Gastroesophageal sphincter (tissue), 4 donors: ENCODE measurements at regions not wholly inside any gene's neighbourhood (a gene's known extent, or its start where the extent isn't known, plus 50 kb on each side); places are given as distances from the start of the nearest gene placed in this dataset.

ENCODE experiments used
- ATAC-seq: fragments of 150-250 bp; one replicate; pipeline ENCODE4 v1.9.1; 2016; ENCODE audit warnings: mild to moderate bottlenecking, moderate library complexity
- H3K27ac ChIP-seq, 4 donors: fragments of 200-600 bp; sonication (generic) in 3 of 4; 1 replicate in 3 of 4; 2 replicates in 1 of 4; pipeline ENCODE4 v1.5.1; 2016 to 2019
- H3K27me3 ChIP-seq: fragments of 200-600 bp; sonication (generic); one replicate; pipeline ENCODE4 v1.5.1; 2019
- H3K36me3 ChIP-seq, 2 donors: fragments of 200-600 bp; sonication (generic); one replicate each; pipeline ENCODE4 v1.5.1; 2019; ENCODE audit warnings: control low read depth in 1 of 2
- H3K4me1 ChIP-seq, 3 donors: fragments of 200-600 bp; sonication (generic); 1 replicate in 2 of 3; 2 replicates in 1 of 3; pipeline ENCODE4 v1.5.1; 2016 to 2019; ENCODE audit warnings: control low read depth in 2 of 3
- H3K4me3 ChIP-seq, 2 donors: fragments of 200-600 bp; sonication (generic); one replicate each; pipeline ENCODE4 v1.5.1; 2019; ENCODE audit warnings: mild to moderate bottlenecking in 1 of 2, moderate library complexity in 1 of 2
- H3K9me3 ChIP-seq, 3 donors: fragments of 200-600 bp; sonication (generic); one replicate each; pipeline ENCODE4 v1.5.1; 2017 to 2019; ENCODE audit warnings: control low read depth in 2 of 3
- CTCF ChIP-seq, 4 experiments: fragments of 200-600 bp in 2 of 4; fragments of 450-650 bp in 2 of 4; sonication (generic) in 1 of 4; IDR thresholded peaks; one replicate each; pipeline ENCODE4 v1.5.1; 2017 to 2019; ENCODE audit warnings: antibody characterized with exemption in 4 of 4, mild to moderate bottlenecking in 2 of 4, moderate library complexity in 2 of 4
- EP300 ChIP-seq: sonication (generic); formaldehyde crosslinking; IDR thresholded peaks from one replicate; pipeline ENCODE4 v1.6.1; 2017; ENCODE audit warnings: antibody characterized with exemption, mild to moderate bottlenecking
- POLR2A ChIP-seq, 2 donors: fragments of 450-650 bp; IDR thresholded peaks; one replicate each; pipeline ENCODE4 v1.6.1; 2017; ENCODE audit warnings: antibody characterized with exemption in 2 of 2, mild to moderate bottlenecking in 2 of 2, moderate library complexity in 1 of 2
- POLR2AphosphoS5 ChIP-seq: sonication (generic); formaldehyde crosslinking; IDR thresholded peaks from one replicate; pipeline ENCODE4 v1.6.1; 2017; ENCODE audit warnings: antibody characterized with exemption
- WGBS, 2 donors: methylation state at CpG; one replicate each; pipeline ENCODE4 v1.1.5; 2018; ENCODE audit warnings: low coverage in 1 of 2; 5-methylcytosine and 5-hydroxymethylcytosine counted together

- no peak overlapping the region for H3K27ac ChIP-seq
- H3K9me3 ChIP-seq, result no peaks in the 10 kb centered on the region
- H3K36me3 ChIP-seq, result no peaks in the 10 kb centered on the region
- ATAC-seq, result no peak
- TF ChIP-seq POLR2AphosphoS5 (no peak), CTCF (IDR thresholded peaks at IDR 0.05) (no peak), EP300 (no peak), POLR2A (IDR thresholded peaks at IDR 0.05) (no peak)
- H3K4me3 ChIP-seq, result no peak overlapping the region
- no peaks in the 10 kb centered on the region for H3K27me3 ChIP-seq
- H3K4me1 ChIP-seq, result no peaks in the 10 kb centered on the region
- WGBS, 2 donors, result 34 to 39% methylated on average over 3 of the region's 3 CpGs
Observed at GRCh38 chr16:76748461-76749348, 442.3 kb upstream of the MON1B start.

GRCh38 chr16:76749780-76750375 is 441.1 kb upstream of the MON1B start:
- Histone ChIP-seq H3K36me3 (no peaks in the 10 kb centered on the region), H3K4me3 (no peak overlapping the region), H3K9me3 (no peaks in the 10 kb centered on the region), H3K27me3 (no peaks in the 10 kb centered on the region), H3K27ac (no peak overlapping the region), H3K4me1 (no peaks in the 10 kb centered on the region)
- 80 to 89% methylated on average over 1 to 3 of the region's 3 CpGs for WGBS, 2 donors
- ATAC-seq, result no peak
- TF ChIP-seq CTCF (IDR thresholded peaks at IDR 0.05) (no peak), POLR2AphosphoS5 (no peak), EP300 (no peak), POLR2A (IDR thresholded peaks at IDR 0.05) (no peak)

GRCh38 chr16:76755496-76755895 is 435.5 kb upstream of the MON1B start:
- ATAC-seq, result no peak
- Histone ChIP-seq H3K27ac (no peak overlapping the region), H3K36me3 (no peaks in the 10 kb centered on the region), H3K4me3 (no peak overlapping the region), H3K4me1 (no peaks in the 10 kb centered on the region), H3K9me3 (peaks cover 0 to 6% (median 0%) of the 10 kb centered on the region in 3 donors), H3K27me3 (no peaks in the 10 kb centered on the region)
- 62 to 65% methylated on average over 3 of the region's 3 CpGs for WGBS, 2 donors
- TF ChIP-seq POLR2AphosphoS5 (no peak), POLR2A (IDR thresholded peaks at IDR 0.05) (no peak), CTCF (IDR thresholded peaks at IDR 0.05) (no peak), EP300 (no peak)

- Histone ChIP-seq H3K4me1 (no peaks in the 10 kb centered on the region), H3K4me3 (no peak overlapping the region), H3K36me3 (no peaks in the 10 kb centered on the region), H3K27me3 (no peaks in the 10 kb centered on the region), H3K9me3 (peaks cover 0 to 6% (median 0%) of the 10 kb centered on the region in 3 donors), H3K27ac (no peak overlapping the region)
- ATAC-seq, result no peak
- TF ChIP-seq POLR2A (IDR thresholded peaks at IDR 0.05), result no peak
- TF ChIP-seq EP300, result no peak
- no peak for TF ChIP-seq CTCF (IDR thresholded peaks at IDR 0.05)
- TF ChIP-seq POLR2AphosphoS5, result no peak
Observed at GRCh38 chr16:76756423-76756822, 434.6 kb upstream of the MON1B start.

DNA sequence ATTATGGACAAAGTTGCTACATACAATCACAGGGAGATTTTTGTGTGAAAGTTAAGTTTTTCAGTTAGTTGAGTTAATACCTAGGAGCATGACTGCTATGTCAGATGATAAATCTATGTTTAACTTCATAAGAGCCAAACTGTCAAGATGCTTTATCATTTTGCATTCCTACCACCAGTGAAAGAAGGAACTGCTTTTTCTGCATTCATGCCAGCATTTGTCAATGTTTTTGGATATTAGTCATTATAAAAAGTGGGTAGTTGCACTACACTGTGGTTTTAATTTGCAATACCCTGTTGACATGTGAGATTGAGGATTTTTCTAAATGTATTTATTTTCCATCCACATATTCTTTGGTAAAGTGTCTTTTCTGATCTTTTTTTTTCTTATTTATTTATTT is 434.0 kb upstream of the MON1B start:
- no peak for ATAC-seq
- TF ChIP-seq POLR2A (IDR thresholded peaks at IDR 0.05) (no peak), POLR2AphosphoS5 (no peak), EP300 (no peak), CTCF (IDR thresholded peaks at IDR 0.05) (no peak)
- H3K9me3 ChIP-seq, result peaks cover 0 to 6% (median 0%) of the 10 kb centered on the region in 3 donors

More for the DNA sequence above, 434.0 kb upstream of the MON1B start:
- Histone ChIP-seq H3K27me3 (no peaks in the 10 kb centered on the region), H3K27ac (no peak overlapping the region), H3K4me3 (no peak overlapping the region), H3K4me1 (no peaks in the 10 kb centered on the region), H3K36me3 (no peaks in the 10 kb centered on the region)
